ENCODE measurements at regions not wholly inside any gene's neighbourhood (a gene's known extent, or its start where the extent isn't known, plus 50 kb on each side); places are given as distances from the start of the nearest gene placed in this dataset.

- DNase-seq (ENCODE audit: low spot score) (no peak), ATAC-seq (ENCODE audit: low read depth) (no peak)
- no peaks in the 10 kb centered on the region for H3K9me3 ChIP-seq (ENCODE audit: severe bottlenecking)
- TF ChIP-seq, protein P1, sequence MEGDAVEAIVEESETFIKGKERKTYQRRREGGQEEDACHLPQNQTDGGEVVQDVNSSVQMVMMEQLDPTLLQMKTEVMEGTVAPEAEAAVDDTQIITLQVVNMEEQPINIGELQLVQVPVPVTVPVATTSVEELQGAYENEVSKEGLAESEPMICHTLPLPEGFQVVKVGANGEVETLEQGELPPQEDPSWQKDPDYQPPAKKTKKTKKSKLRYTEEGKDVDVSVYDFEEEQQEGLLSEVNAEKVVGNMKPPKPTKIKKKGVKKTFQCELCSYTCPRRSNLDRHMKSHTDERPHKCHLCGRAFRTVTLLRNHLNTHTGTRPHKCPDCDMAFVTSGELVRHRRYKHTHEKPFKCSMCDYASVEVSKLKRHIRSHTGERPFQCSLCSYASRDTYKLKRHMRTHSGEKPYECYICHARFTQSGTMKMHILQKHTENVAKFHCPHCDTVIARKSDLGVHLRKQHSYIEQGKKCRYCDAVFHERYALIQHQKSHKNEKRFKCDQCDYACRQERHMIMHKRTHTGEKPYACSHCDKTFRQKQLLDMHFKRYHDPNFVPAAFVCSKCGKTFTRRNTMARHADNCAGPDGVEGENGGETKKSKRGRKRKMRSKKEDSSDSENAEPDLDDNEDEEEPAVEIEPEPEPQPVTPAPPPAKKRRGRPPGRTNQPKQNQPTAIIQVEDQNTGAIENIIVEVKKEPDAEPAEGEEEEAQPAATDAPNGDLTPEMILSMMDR (IDR thresholded peaks at IDR 0.05; ENCODE audit: poor library complexity, severe bottlenecking) = no peak
- H3K4me1 ChIP-seq (ENCODE audit: insufficient read depth, poor library complexity, severe bottlenecking) = no peaks in the 10 kb centered on the region
- no peak overlapping the region for H3K4me3 ChIP-seq (ENCODE audit: severe bottlenecking)
- H3K27me3 ChIP-seq (ENCODE audit: insufficient read depth, poor library complexity, severe bottlenecking) = no peaks in the 10 kb centered on the region
- H3K27ac ChIP-seq (ENCODE audit: poor library complexity, severe bottlenecking) = no peak overlapping the region
- no peaks in the 10 kb centered on the region for H3K36me3 ChIP-seq (ENCODE audit: low read depth)
Observed at GRCh38 chr6:156593893-156594292, 183.3 kb upstream of the ARID1B start.

- ATAC-seq (ENCODE audit: low read depth) (no peak), DNase-seq (ENCODE audit: low spot score) (no peak)
- Histone ChIP-seq H3K9me3 (ENCODE audit: severe bottlenecking) (no peaks in the 10 kb centered on the region), H3K36me3 (ENCODE audit: low read depth) (no peaks in the 10 kb centered on the region), H3K27me3 (ENCODE audit: insufficient read depth, poor library complexity, severe bottlenecking) (no peaks in the 10 kb centered on the region), H3K4me1 (ENCODE audit: insufficient read depth, poor library complexity, severe bottlenecking) (no peaks in the 10 kb centered on the region), H3K27ac (ENCODE audit: poor library complexity, severe bottlenecking) (no peak overlapping the region), H3K4me3 (ENCODE audit: severe bottlenecking) (no peak overlapping the region)
- TF ChIP-seq, protein P1 (IDR thresholded peaks at IDR 0.05; ENCODE audit: poor library complexity, severe bottlenecking) = no peak
Observed at GRCh38 chr6:156593127-156593526, 184.1 kb upstream of the ARID1B start.

GRCh38 chr6:156590482-156590881 lies 186.7 kb upstream of the ARID1B start:
- TF ChIP-seq, protein P1 (IDR thresholded peaks at IDR 0.05; ENCODE audit: poor library complexity, severe bottlenecking) = no peak
- Histone ChIP-seq H3K4me3 (ENCODE audit: severe bottlenecking) (no peak overlapping the region), H3K27ac (ENCODE audit: poor library complexity, severe bottlenecking) (no peak overlapping the region), H3K27me3 (ENCODE audit: insufficient read depth, poor library complexity, severe bottlenecking) (no peaks in the 10 kb centered on the region), H3K36me3 (ENCODE audit: low read depth) (no peaks in the 10 kb centered on the region), H3K4me1 (ENCODE audit: insufficient read depth, poor library complexity, severe bottlenecking) (peaks cover 9% of the 10 kb centered on the region), H3K9me3 (ENCODE audit: severe bottlenecking) (no peaks in the 10 kb centered on the region)
- DNase-seq (ENCODE audit: low spot score) (no peak), ATAC-seq (ENCODE audit: low read depth) (no peak)

DNA sequence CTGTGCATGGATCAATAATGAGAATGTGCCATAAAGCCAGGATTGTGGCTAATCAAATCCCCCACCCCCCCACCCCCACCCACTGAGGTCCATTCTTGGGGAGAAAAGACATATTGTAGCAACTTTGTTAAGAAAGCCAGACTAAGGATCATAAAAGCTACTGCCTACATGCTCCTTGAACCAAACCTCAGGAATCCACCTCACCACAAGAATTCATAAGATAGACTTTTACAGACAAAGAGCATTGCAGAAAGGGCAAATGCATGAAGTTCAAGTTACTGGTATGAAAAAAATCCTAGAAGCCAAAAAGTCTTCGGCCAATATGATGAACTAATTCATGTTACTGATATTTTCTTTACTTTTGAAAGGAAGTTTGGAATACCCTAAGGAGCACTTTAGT lies 187.9 kb upstream of the ARID1B start:
- DNase-seq (ENCODE audit: low spot score) (no peak), ATAC-seq (ENCODE audit: low read depth) (no peak)
- no peaks in the 10 kb centered on the region for H3K36me3 ChIP-seq (ENCODE audit: low read depth)
- TF ChIP-seq, protein P1 (IDR thresholded peaks at IDR 0.05; ENCODE audit: poor library complexity, severe bottlenecking) = no peak
- H3K9me3 ChIP-seq (ENCODE audit: severe bottlenecking) = no peaks in the 10 kb centered on the region
- no peak overlapping the region for H3K4me3 ChIP-seq (ENCODE audit: severe bottlenecking)
- peaks cover 9% of the 10 kb centered on the region for H3K4me1 ChIP-seq (ENCODE audit: insufficient read depth, poor library complexity, severe bottlenecking)
- H3K27ac ChIP-seq (ENCODE audit: poor library complexity, severe bottlenecking) = no peak overlapping the region
- H3K27me3 ChIP-seq (ENCODE audit: insufficient read depth, poor library complexity, severe bottlenecking) = no peaks in the 10 kb centered on the region

DNA sequence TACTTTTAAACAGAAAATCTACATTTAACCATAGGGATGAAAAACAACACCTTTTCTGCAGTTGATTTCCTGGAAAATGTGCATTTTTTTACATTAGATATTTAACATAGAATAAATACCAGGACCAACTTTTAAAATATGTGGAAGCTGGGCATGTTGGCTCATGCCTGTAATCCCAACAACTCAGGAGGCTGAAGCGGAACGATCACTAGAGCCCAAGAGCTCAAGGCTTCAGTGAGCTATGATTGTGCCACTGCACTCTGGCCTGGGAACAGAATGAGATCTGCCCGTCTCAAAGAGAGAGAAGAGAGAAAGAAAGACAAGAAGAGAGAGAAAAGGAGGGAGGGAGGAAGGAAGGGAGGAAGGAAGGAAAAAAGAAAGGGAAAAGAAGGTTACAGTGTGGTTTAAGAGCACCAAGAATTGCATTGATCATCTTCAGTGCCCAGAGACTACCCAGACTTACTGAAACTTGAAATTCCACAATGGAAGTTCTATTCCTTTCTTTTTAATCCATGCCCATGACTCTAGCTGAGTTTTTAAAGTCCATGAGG lies 189.4 kb upstream of the ARID1B start:
- H3K27ac ChIP-seq (ENCODE audit: poor library complexity, severe bottlenecking) = no peak overlapping the region
- H3K9me3 ChIP-seq (ENCODE audit: severe bottlenecking) = no peaks in the 10 kb centered on the region
- TF ChIP-seq, protein P1 (IDR thresholded peaks at IDR 0.05; ENCODE audit: poor library complexity, severe bottlenecking) = no peak
- no peak overlapping the region for H3K4me3 ChIP-seq (ENCODE audit: severe bottlenecking)
- peaks cover 9% of the 10 kb centered on the region for H3K4me1 ChIP-seq (ENCODE audit: insufficient read depth, poor library complexity, severe bottlenecking)
- no peaks in the 10 kb centered on the region for H3K36me3 ChIP-seq (ENCODE audit: low read depth)
- DNase-seq (ENCODE audit: low spot score) = no peak
- no peaks in the 10 kb centered on the region for H3K27me3 ChIP-seq (ENCODE audit: insufficient read depth, poor library complexity, severe bottlenecking)
- peak; percentile 67 for ATAC-seq (ENCODE audit: low read depth)

Data from RWPE2 (cell line).